GM21576 (cell line): ENCODE measurements at regions not wholly inside any gene's neighbourhood (a gene's known extent, or its start where the extent isn't known, plus 50 kb on each side); places are given as distances from the start of the nearest gene placed in this dataset.
"Not testable (repeated sequence)": the region's sequence is repeated elsewhere in the genome, so short reads cannot be mapped to it uniquely, and the experiment has no call there.

Experiments used
- ATAC-seq: cut with Tn5 transposase; IDR thresholded peaks from one replicate; pipeline ENCODE4 v1.9.1; 2021; ENCODE audit warnings: mild to moderate bottlenecking, moderate library complexity; ENCODE audit not compliant: unreplicated experiment

GRCh38 chr9:67142392-67143107, 150.2 kb upstream of the SPATA31A3 start:
- ATAC-seq: not testable (repeated sequence)

- not testable (repeated sequence) for ATAC-seq
These were observed 144.0 kb upstream of the SPATA31A3 start for GRCh38 chr9:67136376-67136775.

GRCh38 chr9:67133124-67133523, 140.8 kb upstream of the SPATA31A3 start:
- ATAC-seq: not testable (repeated sequence)

- not testable (repeated sequence) for ATAC-seq
These were observed 124.4 kb upstream of the SPATA31A3 start for GRCh38 chr9:67116761-67117160.

- not testable (repeated sequence) for ATAC-seq
These were observed 119.8 kb upstream of the SPATA31A3 start for GRCh38 chr9:67112148-67112547.

GRCh38 chr9:67111733-67112132, 119.4 kb upstream of the SPATA31A3 start:
- ATAC-seq: not testable (repeated sequence)

- not testable (repeated sequence) for ATAC-seq
These were observed 117.5 kb upstream of the SPATA31A3 start for GRCh38 chr9:67109859-67110258.

GRCh38 chr9:67106659-67107058, 114.3 kb upstream of the SPATA31A3 start:
- ATAC-seq: not testable (repeated sequence)

GRCh38 chr9:67102506-67103276, 110.3 kb upstream of the SPATA31A3 start:
- ATAC-seq: not testable (repeated sequence)

GRCh38 chr9:67091104-67091503, 98.8 kb upstream of the SPATA31A3 start:
- ATAC-seq: not testable (repeated sequence)

- not testable (repeated sequence) for ATAC-seq
These were observed 94.5 kb upstream of the SPATA31A3 start for GRCh38 chr9:67086862-67087261.

- ATAC-seq: not testable (repeated sequence)
These were observed 73.8 kb upstream of the SPATA31A3 start for GRCh38 chr9:67066140-67066539.

GRCh38 chr9:67058898-67059715, 66.8 kb upstream of the SPATA31A3 start:
- not testable (repeated sequence) for ATAC-seq
